ENCODE measurements at regions not wholly inside any gene's neighbourhood (a gene's known extent, or its start where the extent isn't known, plus 50 kb on each side); places are given as distances from the start of the nearest gene placed in this dataset.
"Not testable (repeated sequence)": the region's sequence is repeated elsewhere in the genome, so short reads cannot be mapped to it uniquely, and the experiment has no call there.

GRCh38 chr1:8227674-8228073 lies 90.2 kb upstream of the SLC45A1 start:
- TF ChIP-seq POLR2AphosphoS5, POLR2A (IDR thresholded peaks at IDR 0.05): not testable (repeated sequence)

Measured in prostate gland (tissue), 1 donor.